GM12864 (cell line): ENCODE measurements at regions not wholly inside any gene's neighbourhood (a gene's known extent, or its start where the extent isn't known, plus 50 kb on each side); places are given as distances from the start of the nearest gene placed in this dataset.
A peak's percentile ranks its signal among the peaks of the same experiment; 100 is the strongest.

ENCODE experiments used
- DNase-seq: peaks from one replicate; pipeline ENCODE4 v3.0.0-alpha.2; 2011; ENCODE audit warnings: low read depth
- H3K4me3 ChIP-seq: 2 replicates; pipeline ENCODE4 v1.5.1; 2011; ENCODE audit warnings: mild to moderate bottlenecking, low read depth, low read length, control low read depth
- TF ChIP-seq, protein P1 (sequence below): IDR thresholded peaks from 2 replicates; pipeline ENCODE4 v1.5.1; 2011; ENCODE audit warnings: low read depth, mild to moderate bottlenecking, moderate library complexity, low read length, control low read depth, inconsistent platforms; ENCODE audit errors: missing control alignments

DNA sequence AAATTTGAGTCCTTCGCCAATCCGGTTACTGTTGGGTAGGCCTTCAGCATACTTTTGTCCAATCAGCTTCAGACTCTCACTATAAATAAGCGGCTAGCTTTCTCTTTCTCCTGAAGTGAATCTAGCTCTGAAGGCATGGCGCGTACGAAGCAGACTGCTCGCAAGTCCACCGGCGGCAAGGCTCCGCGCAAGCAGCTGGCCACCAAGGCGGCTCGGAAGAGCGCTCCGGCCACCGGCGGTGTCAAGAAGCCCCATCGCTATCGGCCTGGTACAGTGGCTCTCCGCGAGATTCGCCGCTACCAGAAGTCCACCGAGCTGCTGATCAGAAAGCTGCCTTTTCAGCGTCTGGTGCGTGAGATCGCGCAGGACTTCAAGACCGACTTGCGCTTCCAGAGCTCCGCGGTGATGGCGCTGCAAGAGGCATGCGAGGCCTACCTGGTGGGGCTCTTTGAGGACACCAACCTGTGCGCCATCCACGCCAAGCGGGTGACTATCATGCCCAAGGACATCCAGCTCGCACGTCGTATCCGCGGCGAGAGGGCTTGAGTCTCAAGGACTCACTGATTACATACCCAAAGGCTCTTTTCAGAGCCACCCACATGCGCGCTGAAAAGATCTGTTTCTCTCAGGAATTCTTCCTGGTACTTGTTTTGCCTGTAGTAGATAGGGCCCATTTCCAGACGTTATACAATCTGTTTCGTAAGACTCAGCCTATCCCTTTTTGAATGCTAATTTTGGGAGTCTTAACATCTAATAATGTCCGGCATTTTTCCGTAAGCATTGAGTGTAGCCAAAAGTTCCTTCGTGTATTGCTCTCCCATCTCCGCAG is 102.0 kb downstream of the OR2B2 start:
- peak overlapping the region; percentile 77 for H3K4me3 ChIP-seq
- DNase-seq, result peak; percentile 98
- TF ChIP-seq, protein P1, sequence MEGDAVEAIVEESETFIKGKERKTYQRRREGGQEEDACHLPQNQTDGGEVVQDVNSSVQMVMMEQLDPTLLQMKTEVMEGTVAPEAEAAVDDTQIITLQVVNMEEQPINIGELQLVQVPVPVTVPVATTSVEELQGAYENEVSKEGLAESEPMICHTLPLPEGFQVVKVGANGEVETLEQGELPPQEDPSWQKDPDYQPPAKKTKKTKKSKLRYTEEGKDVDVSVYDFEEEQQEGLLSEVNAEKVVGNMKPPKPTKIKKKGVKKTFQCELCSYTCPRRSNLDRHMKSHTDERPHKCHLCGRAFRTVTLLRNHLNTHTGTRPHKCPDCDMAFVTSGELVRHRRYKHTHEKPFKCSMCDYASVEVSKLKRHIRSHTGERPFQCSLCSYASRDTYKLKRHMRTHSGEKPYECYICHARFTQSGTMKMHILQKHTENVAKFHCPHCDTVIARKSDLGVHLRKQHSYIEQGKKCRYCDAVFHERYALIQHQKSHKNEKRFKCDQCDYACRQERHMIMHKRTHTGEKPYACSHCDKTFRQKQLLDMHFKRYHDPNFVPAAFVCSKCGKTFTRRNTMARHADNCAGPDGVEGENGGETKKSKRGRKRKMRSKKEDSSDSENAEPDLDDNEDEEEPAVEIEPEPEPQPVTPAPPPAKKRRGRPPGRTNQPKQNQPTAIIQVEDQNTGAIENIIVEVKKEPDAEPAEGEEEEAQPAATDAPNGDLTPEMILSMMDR, result peak; percentile 17

DNA sequence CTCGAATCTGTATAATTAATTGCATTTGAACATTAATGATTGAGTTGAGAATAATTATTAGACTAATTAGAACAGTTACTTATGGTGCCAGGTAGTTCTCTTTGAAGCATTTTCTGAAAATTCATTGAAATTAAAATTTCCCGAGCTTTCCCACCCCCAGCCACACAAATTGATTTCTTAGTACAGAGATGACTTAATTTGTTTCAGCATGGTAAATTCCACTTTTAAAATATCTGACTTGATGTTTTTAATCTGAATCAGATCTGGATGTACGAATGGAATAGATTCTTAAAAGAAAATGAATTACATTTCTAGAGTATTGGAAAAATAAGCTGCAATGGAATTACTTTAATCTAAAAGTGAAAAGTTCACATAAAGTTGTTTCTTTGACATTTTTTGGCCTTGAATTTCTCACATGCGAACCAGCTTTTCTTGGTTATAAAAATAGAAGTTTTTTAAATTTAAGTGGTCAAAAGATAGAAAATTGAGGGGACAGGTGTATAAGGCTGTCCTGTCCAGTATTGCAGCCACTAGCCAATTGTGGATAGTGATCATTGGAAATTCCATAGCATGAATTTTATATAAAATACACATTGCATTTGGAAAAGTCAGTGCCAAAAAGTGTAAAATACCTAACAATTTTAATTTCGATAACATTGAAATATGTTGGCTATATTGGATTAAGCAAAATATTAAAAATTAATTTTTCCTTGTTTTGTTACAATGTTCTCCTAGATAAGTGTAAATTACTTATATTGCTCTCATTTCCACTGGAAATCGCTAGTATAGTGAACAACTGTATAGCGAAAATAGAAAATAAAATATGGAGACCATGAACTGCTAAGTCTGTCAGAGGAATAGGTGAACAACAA is 102.9 kb downstream of the OR2B2 start:
- H3K4me3 ChIP-seq, result peak overlapping the region; percentile 77; the same call in 1 of the 2 replicates
- TF ChIP-seq, protein P1, result no peak
- DNase-seq, result no peak

DNA sequence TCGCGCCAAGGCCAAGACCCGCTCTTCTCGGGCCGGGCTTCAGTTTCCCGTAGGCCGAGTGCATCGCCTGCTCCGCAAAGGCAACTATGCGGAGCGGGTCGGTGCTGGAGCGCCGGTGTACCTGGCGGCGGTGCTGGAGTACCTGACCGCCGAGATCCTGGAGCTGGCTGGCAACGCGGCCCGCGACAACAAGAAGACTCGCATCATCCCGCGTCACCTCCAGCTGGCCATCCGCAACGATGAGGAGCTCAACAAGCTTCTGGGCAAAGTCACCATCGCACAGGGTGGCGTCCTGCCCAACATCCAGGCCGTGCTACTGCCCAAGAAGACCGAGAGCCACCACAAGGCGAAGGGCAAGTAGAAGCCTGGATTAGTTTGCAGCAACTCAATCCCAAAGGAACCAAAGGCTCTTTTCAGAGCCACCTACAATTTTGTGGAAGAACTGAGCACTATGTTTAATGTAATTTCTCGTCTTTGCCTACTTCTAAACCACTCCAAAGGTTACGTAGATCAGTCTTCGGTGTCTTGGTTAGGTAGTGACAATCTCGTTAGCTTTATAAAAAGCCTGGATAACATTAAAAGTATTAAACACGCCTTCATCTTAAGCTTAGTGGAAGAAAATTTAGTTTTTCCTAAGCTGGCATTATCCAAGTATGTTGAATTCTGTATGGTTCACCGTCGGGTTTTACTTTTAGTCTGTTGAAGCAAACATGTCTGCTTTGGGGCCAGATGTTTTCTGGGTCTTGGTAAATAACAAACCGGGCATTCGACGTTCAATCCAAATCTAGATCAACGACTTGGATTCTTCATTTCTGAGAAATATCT is 103.7 kb downstream of the OR2B2 start:
- peak overlapping the region; percentile 77 for H3K4me3 ChIP-seq
- DNase-seq, result peak; percentile 56

DNA sequence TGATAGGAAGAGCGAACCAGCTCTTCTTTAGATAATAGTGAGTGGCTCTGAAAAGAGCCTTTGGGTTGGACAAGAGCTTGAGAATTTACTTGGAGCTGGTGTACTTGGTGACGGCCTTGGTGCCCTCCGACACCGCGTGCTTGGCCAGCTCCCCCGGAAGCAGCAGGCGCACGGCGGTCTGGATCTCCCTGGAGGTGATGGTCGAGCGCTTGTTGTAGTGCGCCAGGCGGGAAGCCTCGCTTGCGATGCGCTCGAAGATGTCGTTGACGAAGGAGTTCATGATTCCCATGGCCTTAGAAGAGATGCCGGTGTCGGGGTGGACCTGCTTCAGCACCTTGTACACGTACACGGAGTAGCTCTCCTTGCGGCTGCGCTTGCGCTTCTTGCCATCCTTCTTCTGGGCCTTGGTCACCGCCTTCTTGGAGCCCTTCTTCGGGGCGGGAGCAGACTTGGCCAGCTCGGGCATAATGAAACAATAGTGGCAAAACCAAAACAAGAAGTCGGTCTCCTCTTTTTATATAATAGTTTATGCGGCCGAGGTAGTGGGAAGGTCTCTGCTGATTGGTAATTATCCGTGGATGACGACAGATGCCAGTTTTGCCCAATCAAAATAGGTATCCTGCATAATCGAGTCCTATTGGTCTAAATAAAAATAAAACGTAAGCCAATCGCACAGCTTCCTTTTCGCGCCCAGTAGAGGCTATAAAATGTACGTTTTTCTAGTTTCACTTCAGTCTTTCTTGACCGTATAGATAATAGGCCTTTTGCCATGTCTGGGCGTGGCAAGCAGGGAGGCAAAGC is 104.6 kb downstream of the OR2B2 start:
- H3K4me3 ChIP-seq, result peak overlapping the region; percentile 54
- DNase-seq, result peak; percentile 94

DNA sequence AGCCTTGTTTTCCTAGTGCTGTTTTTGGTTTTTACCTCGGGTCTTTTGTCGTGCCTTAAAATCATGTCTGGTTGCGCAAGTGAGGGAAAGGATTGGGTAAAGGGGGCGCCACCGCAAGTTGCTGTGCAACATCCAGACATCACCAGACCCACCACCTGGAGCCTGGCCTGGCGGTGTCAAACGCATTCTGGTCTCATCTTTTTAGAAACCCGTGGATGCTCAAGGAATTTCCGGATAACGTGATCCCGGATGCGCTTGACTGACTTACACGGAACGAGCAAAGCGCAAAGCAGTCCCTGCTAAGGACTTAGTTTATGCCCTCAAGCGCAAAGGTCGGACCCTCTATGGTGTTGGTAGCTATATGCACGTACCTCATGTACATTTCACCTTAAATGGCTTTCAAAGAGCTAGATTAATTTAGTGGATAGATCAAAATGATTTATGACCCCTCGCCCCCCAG is 105.2 kb downstream of the OR2B2 start:
- DNase-seq, result peak; percentile 33
- TF ChIP-seq, protein P1, result no peak
- peak overlapping the region; percentile 54 for H3K4me3 ChIP-seq

DNA sequence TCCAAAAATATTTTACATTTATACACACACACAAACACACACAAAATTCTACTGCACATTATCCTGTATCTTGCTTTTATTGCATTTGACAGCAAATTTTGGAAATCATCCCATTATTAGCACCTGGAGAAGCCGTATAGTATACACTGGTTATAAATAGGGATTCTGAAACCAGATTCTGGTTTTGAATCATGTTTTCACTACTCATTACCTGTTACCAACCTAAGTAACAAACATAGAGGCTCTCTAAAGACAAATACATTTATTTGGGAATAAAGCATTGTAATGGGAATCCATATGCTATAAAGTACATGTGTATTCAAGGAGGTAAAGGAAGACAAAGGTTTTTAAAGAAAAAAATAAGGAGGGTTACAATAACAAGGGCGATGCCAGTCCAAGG is 106.8 kb downstream of the OR2B2 start:
- H3K4me3 ChIP-seq, result no peak overlapping the region
- DNase-seq, result no peak
- TF ChIP-seq, protein P1, result no peak

DNA sequence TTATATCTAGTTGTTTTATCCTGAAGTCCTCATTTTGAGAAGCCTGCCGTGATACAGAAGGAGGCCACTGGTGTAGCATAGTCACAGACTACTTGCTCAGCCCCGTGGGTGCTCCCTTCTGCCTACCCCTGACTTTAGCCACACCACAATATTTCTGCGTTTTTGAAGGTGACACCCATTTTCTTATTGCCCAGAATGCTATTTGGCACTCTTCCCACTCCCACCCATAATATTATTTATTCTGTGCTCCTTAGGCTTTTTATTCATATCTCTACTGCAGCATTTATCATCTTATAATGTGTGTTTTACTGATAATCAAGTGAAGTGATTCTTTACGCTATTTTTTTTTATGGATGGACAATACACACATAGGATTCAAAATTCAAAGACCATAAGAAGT is 107.3 kb downstream of the OR2B2 start:
- DNase-seq, result no peak
- TF ChIP-seq, protein P1, result no peak
- H3K4me3 ChIP-seq, result no peak overlapping the region
